ENCODE measurements at regions not wholly inside any gene's neighbourhood (a gene's known extent, or its start where the extent isn't known, plus 50 kb on each side); places are given as distances from the start of the nearest gene placed in this dataset.

GRCh38 chrX:95903490-95903889 lies 781.2 kb upstream of the DIAPH2 start:
- peak; percentile 62 for ATAC-seq
- H3K79me2 ChIP-seq (ENCODE audit: low read length), result no peaks in the 10 kb centered on the region

GRCh38 chrX:95903975-95904374 lies 780.7 kb upstream of the DIAPH2 start:
- no TSS peak for BruUV-seq (replicated peaks)
- H3K4me3 ChIP-seq (ENCODE audit: low read length), result no peak overlapping the region
- DNase-seq (no peak), ATAC-seq (no peak)
- CTCF ChIA-PET, result interaction anchor here (1.1 kb wide), 1 partner anchor 279 kb away, joined by 6 read pairs; no protein-coding TSS in a partner anchor
- no peak overlapping the region for H3K27ac ChIP-seq (ENCODE audit: low read length)
- POLR2A ChIA-PET (ENCODE audit: unreplicated experiment), result no interaction called here
- no peak overlapping the region for H2AFZ ChIP-seq (ENCODE audit: low read length)
- H3K4me1 ChIP-seq (ENCODE audit: insufficient read depth, low read length), result no peaks in the 10 kb centered on the region
- H4K20me1 ChIP-seq (ENCODE audit: low read length), result no peaks in the 10 kb centered on the region
- H3F3A ChIP-seq (ENCODE audit: low read length, unreplicated experiment), result no peaks in the 10 kb centered on the region
- H3K36me3 ChIP-seq (ENCODE audit: low read depth, low read length), result no peaks in the 10 kb centered on the region
- no peaks in the 10 kb centered on the region for H3K9me2 ChIP-seq (replicated peaks; ENCODE audit: low read length)
- H3K9me3 ChIP-seq (ENCODE audit: low read length), result no peaks in the 10 kb centered on the region
- TF ChIP-seq CTCF (conservative IDR thresholded peaks at IDR 0.05; ENCODE audit: low read depth, low read length), result no peak
- TF ChIP-seq EZH2phosphoT487 (IDR thresholded peaks at IDR 0.05; ENCODE audit: borderline replicate concordance, low read length), result no peak
- no peak for TF ChIP-seq EZH2 (IDR thresholded peaks at IDR 0.05; ENCODE audit: low read length, unreplicated experiment)
- no peaks in the 10 kb centered on the region for H3K79me2 ChIP-seq (ENCODE audit: low read length)
- H3K27me3 ChIP-seq (ENCODE audit: low read length), result no peaks in the 10 kb centered on the region
- H3K9ac ChIP-seq (ENCODE audit: low read length), result no peak overlapping the region
- no peak overlapping the region for H3K4me2 ChIP-seq (ENCODE audit: low read length)
- intact Hi-C loops (cut with micrococcal nuclease), result loop anchor here (2.0 to 10.0 kb wide), 2 partner anchors 139 to 279 kb away; no protein-coding TSS in a partner anchor

More at GRCh38 chrX:95903490-95903889, 781.2 kb upstream of the DIAPH2 start:
- ChIA-PET CTCF (interaction anchor here (1.5 kb wide), 1 partner anchor 279 kb away, joined by 5 read pairs; no protein-coding TSS in a partner anchor), POLR2A (ENCODE audit: unreplicated experiment) (no interaction called here)
- BruUV-seq (replicated peaks), result no TSS peak
- H3K9ac ChIP-seq (ENCODE audit: low read length), result no peak overlapping the region
- no peaks in the 10 kb centered on the region for H3K27me3 ChIP-seq (ENCODE audit: low read length)
- no peak overlapping the region for H3K4me3 ChIP-seq (ENCODE audit: low read length)
- DNase-seq, result peak; percentile 34
- H3K27ac ChIP-seq (ENCODE audit: low read length), result no peak overlapping the region
- H3F3A ChIP-seq (ENCODE audit: low read length, unreplicated experiment), result no peaks in the 10 kb centered on the region
- no peaks in the 10 kb centered on the region for H3K4me1 ChIP-seq (ENCODE audit: insufficient read depth, low read length)
- H4K20me1 ChIP-seq (ENCODE audit: low read length), result no peaks in the 10 kb centered on the region
- no peaks in the 10 kb centered on the region for H3K9me2 ChIP-seq (replicated peaks; ENCODE audit: low read length)
- H2AFZ ChIP-seq (ENCODE audit: low read length), result no peak overlapping the region
- no peak for TF ChIP-seq EZH2 (IDR thresholded peaks at IDR 0.05; ENCODE audit: low read length, unreplicated experiment)
- TF ChIP-seq EZH2phosphoT487 (IDR thresholded peaks at IDR 0.05; ENCODE audit: borderline replicate concordance, low read length), result no peak
- peak; percentile 57 for TF ChIP-seq CTCF (conservative IDR thresholded peaks at IDR 0.05; ENCODE audit: low read depth, low read length)
- H3K36me3 ChIP-seq (ENCODE audit: low read depth, low read length), result no peaks in the 10 kb centered on the region
- no peak overlapping the region for H3K4me2 ChIP-seq (ENCODE audit: low read length)
- intact Hi-C loops (cut with micrococcal nuclease), result loop anchor here (2.0 to 10.0 kb wide), 2 partner anchors 139 to 279 kb away; no protein-coding TSS in a partner anchor
- no peaks in the 10 kb centered on the region for H3K9me3 ChIP-seq (ENCODE audit: low read length)

- ChIA-PET POLR2A (ENCODE audit: unreplicated experiment) (no interaction called here), CTCF (no interaction called here)
- no peak for ATAC-seq
- Histone ChIP-seq H3K9me2 (replicated peaks; ENCODE audit: low read length) (no peaks in the 10 kb centered on the region), H4K20me1 (ENCODE audit: low read length) (no peaks in the 10 kb centered on the region), H3K9ac (ENCODE audit: low read length) (no peak overlapping the region), H3K4me3 (ENCODE audit: low read length) (no peak overlapping the region), H2AFZ (ENCODE audit: low read length) (no peak overlapping the region), H3K36me3 (ENCODE audit: low read depth, low read length) (no peaks in the 10 kb centered on the region), H3K4me1 (ENCODE audit: insufficient read depth, low read length) (no peaks in the 10 kb centered on the region), H3K4me2 (ENCODE audit: low read length) (no peak overlapping the region), H3K27me3 (ENCODE audit: low read length) (no peaks in the 10 kb centered on the region), H3K79me2 (ENCODE audit: low read length) (no peaks in the 10 kb centered on the region), H3K9me3 (ENCODE audit: low read length) (no peaks in the 10 kb centered on the region), H3F3A (ENCODE audit: low read length, unreplicated experiment) (no peaks in the 10 kb centered on the region), H3K27ac (ENCODE audit: low read length) (no peak overlapping the region)
- DNase-seq, result no peak
- intact Hi-C loops (cut with micrococcal nuclease), result loop anchor here (10.0 kb wide), 1 partner anchor 142 kb away; no protein-coding TSS in a partner anchor
- no TSS peak for BruUV-seq (replicated peaks)
- TF ChIP-seq CTCF (conservative IDR thresholded peaks at IDR 0.05; ENCODE audit: low read depth, low read length) (no peak), EZH2 (IDR thresholded peaks at IDR 0.05; ENCODE audit: low read length, unreplicated experiment) (no peak), EZH2phosphoT487 (IDR thresholded peaks at IDR 0.05; ENCODE audit: borderline replicate concordance, low read length) (no peak)
Measured at GRCh38 chrX:95907081-95907480, 777.6 kb upstream of the DIAPH2 start.
